ENCODE measurements at regions not wholly inside any gene's neighbourhood (a gene's known extent, or its start where the extent isn't known, plus 50 kb on each side); places are given as distances from the start of the nearest gene placed in this dataset.
"Not testable (repeated sequence)": the region's sequence is repeated elsewhere in the genome, so short reads cannot be mapped to it uniquely, and the experiment has no call there.

DNA sequence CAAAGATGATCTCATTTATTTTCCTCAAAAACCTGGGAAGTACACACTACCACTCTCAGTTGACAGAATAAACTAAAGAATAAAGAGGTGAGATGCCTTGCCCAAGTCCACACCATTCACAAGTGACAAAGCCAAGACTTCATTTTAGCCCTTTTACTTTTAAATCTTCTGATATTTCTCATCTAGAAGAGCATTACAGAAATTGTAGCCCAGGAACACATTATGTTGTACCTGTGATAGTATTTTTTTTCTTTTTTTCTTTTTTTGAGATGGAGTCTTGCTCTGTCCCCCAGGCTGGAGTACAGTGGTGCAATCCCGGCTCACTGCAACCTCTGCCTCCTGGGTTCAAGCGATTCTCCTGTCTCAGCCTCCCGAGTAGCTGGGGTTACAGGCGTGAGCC is 268.6 kb downstream of the FGFR2 start:
- not testable (repeated sequence) for H3K4me3 ChIP-seq (ENCODE audit: low read length); H3K4me1 ChIP-seq (ENCODE audit: control insufficient read depth, insufficient read depth, low read length); H3K9me3 ChIP-seq (replicated peaks; ENCODE audit: control insufficient read depth, low read depth, low read length); H3K36me3 ChIP-seq (ENCODE audit: control insufficient read depth, insufficient read depth, low read length); H3K27me3 ChIP-seq (ENCODE audit: control insufficient read depth, insufficient read depth, low read length); DNase-seq; H3K27ac ChIP-seq (ENCODE audit: low read length)
- WGBS (ENCODE audit: insufficient coverage) = 92% methylated on average over 2 of the region's 4 CpGs

DNA sequence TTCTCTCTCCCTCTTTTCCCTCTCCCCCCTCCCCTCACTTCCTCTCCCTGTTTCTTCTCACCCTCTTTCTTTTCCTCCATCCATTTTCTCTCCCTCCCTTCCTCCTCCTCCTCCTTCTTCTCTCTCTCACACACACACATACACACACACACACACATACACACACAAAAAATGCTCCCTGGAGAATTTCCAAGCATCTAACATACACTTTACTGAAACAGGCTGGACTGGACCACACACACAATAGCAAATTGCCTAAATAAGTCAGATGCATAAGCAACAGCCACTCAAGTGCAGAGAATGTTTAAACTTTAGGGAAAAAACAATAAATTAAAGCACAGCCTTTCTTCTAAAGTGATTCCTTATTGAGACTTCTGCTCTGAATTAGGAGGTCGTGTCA is 267.7 kb downstream of the FGFR2 start:
- WGBS (ENCODE audit: insufficient coverage) = no CpG with 5 or more reads among the region's 1 CpG
- peak; percentile 39 for DNase-seq
- Histone ChIP-seq H3K4me1 (ENCODE audit: control insufficient read depth, insufficient read depth, low read length) (no peaks in the 10 kb centered on the region), H3K36me3 (ENCODE audit: control insufficient read depth, insufficient read depth, low read length) (no peaks in the 10 kb centered on the region), H3K4me3 (ENCODE audit: low read length) (no peak overlapping the region), H3K27ac (ENCODE audit: low read length) (no peak overlapping the region), H3K27me3 (ENCODE audit: control insufficient read depth, insufficient read depth, low read length) (no peaks in the 10 kb centered on the region), H3K9me3 (replicated peaks; ENCODE audit: control insufficient read depth, low read depth, low read length) (no peaks in the 10 kb centered on the region)

DNA sequence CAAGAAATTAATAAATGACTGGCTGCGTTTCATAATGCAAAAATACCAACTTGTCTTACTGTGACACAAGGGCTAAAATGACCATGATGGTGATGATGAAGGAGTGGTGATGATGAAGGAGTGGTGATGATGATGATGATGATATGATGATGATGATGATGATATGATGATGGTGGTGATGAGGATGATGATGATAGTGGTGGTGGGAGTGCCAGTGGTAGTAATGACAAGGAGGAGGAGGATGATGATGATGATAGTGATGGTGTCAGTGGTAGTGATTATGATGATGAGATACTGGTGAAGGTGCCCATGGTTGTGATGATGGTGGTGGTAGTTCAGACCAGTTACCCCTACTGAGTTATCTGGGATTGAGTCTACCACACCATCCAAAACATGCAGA is 265.9 kb downstream of the FGFR2 start:
- no peaks in the 10 kb centered on the region for H3K36me3 ChIP-seq (ENCODE audit: control insufficient read depth, insufficient read depth, low read length)
- no peak overlapping the region for H3K27ac ChIP-seq (ENCODE audit: low read length)
- no peak overlapping the region for H3K4me3 ChIP-seq (ENCODE audit: low read length)
- no peak for DNase-seq
- H3K9me3 ChIP-seq (replicated peaks; ENCODE audit: control insufficient read depth, low read depth, low read length) = no peaks in the 10 kb centered on the region
- no peaks in the 10 kb centered on the region for H3K4me1 ChIP-seq (ENCODE audit: control insufficient read depth, insufficient read depth, low read length)
- WGBS (ENCODE audit: insufficient coverage) = 100% methylated on average over 1 of the region's 1 CpG
- H3K27me3 ChIP-seq (ENCODE audit: control insufficient read depth, insufficient read depth, low read length) = no peaks in the 10 kb centered on the region

DNA sequence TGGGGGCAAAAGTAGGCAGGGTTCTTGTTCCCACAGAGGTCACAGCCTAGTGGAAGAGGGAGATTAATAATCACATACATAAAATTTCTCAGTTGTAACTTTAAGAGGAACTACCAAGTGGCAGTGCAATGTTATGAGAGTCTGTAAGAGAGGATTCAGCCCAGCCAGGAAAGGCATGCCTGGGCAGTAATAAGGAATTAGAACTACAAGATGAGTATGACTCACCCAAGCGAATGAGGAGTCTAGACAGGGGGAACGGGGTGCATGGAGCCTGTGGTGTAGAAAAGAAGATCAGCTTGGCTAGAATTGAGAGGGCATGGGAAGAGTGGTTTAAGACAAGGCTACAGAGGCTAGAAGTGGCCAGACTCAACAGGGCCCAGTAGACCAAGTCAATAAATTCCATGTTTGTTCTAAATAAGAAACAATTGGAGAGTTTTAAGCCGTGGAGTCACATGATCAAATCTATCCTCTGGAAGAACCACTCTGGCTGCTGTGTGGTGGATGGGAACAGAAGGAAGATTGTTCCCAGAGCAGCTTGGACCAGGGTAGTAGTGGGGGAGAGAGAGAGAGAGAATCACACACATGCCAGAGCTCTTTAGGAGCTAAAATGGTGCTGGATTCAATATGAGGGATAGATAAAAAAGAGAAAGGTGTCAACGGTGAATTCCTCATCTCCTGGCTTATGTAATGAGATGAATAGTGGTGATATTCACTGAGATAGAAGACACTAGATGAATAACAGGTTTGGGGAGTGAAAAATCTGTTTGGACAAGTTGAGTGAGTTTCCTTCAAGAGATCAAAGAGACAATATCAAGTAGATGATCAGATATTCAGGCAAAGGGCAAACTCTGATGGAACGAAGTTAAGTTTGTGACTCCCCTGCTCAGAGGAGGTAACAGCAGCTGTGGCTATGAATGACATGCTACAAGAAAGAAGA is 265.1 kb downstream of the FGFR2 start:
- no peak for DNase-seq
- WGBS (ENCODE audit: insufficient coverage) = 87% methylated on average over 5 of the region's 5 CpGs
- H3K36me3 ChIP-seq (ENCODE audit: control insufficient read depth, insufficient read depth, low read length) = no peaks in the 10 kb centered on the region
- no peaks in the 10 kb centered on the region for H3K9me3 ChIP-seq (replicated peaks; ENCODE audit: control insufficient read depth, low read depth, low read length)
- no peak overlapping the region for H3K4me3 ChIP-seq (ENCODE audit: low read length)
- no peaks in the 10 kb centered on the region for H3K27me3 ChIP-seq (ENCODE audit: control insufficient read depth, insufficient read depth, low read length)
- no peaks in the 10 kb centered on the region for H3K4me1 ChIP-seq (ENCODE audit: control insufficient read depth, insufficient read depth, low read length)
- H3K27ac ChIP-seq (ENCODE audit: low read length) = no peak overlapping the region

DNA sequence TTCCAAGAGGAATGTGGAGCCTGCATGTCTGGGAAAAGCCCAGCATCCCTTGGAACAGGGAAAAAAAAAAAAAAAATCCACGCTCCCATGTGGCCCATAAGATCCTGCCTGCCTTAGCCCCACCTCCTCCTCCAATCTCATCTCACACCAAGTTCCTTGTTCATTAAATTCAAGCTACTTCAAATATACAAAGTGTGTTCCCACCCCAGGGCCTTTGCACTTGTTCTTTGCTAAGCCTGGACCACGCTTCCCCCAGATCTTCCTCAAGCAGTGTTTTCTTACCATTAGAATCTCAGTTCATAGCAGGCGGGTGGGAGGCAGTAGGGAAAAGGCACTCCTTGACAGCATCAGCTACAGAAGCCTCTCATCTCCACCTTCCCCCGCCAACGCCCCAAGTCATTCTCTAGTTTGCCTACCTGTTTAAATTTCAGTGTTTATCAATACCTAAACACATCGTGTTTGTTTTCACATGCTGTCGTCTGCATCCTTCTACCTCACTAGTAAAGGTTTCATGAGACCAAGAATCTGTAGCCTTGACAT is 262.8 kb downstream of the FGFR2 start:
- no peak for DNase-seq
- Histone ChIP-seq H3K36me3 (ENCODE audit: control insufficient read depth, insufficient read depth, low read length) (no peaks in the 10 kb centered on the region), H3K9me3 (replicated peaks; ENCODE audit: control insufficient read depth, low read depth, low read length) (no peaks in the 10 kb centered on the region), H3K4me3 (ENCODE audit: low read length) (no peak overlapping the region), H3K27ac (ENCODE audit: low read length) (no peak overlapping the region), H3K4me1 (ENCODE audit: control insufficient read depth, insufficient read depth, low read length) (no peaks in the 10 kb centered on the region), H3K27me3 (ENCODE audit: control insufficient read depth, insufficient read depth, low read length) (peaks cover 3% of the 10 kb centered on the region)
- WGBS (ENCODE audit: insufficient coverage) = 61% methylated on average over 7 of the region's 7 CpGs

DNA sequence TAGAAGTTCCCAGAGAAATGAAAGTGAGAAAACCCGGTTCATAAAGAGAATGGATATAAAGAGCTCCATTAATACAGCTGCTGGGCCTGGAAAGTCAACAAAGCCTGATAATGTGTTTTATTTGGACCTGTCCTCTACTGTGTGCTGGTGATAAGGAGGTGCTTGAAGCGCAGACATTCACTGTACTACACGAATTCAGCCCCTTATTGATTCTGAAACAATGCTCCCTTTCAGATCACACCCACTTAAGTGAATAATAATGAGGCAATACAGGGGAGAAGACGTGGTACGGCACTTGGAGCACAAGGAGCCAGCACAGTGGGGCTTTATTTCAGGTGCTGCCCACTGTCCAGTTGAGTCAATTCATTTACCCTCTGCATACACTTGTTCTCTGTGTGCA is 260.8 kb downstream of the FGFR2 start:
- H3K9me3 ChIP-seq (replicated peaks; ENCODE audit: control insufficient read depth, low read depth, low read length) = no peaks in the 10 kb centered on the region
- no peak for DNase-seq
- H3K27me3 ChIP-seq (ENCODE audit: control insufficient read depth, insufficient read depth, low read length) = peaks cover 5% of the 10 kb centered on the region
- no peaks in the 10 kb centered on the region for H3K36me3 ChIP-seq (ENCODE audit: control insufficient read depth, insufficient read depth, low read length)
- 66% methylated on average over 2 of the region's 5 CpGs for WGBS (ENCODE audit: insufficient coverage)
- H3K4me3 ChIP-seq (ENCODE audit: low read length) = no peak overlapping the region
- no peaks in the 10 kb centered on the region for H3K4me1 ChIP-seq (ENCODE audit: control insufficient read depth, insufficient read depth, low read length)
- H3K27ac ChIP-seq (ENCODE audit: low read length) = no peak overlapping the region

DNA sequence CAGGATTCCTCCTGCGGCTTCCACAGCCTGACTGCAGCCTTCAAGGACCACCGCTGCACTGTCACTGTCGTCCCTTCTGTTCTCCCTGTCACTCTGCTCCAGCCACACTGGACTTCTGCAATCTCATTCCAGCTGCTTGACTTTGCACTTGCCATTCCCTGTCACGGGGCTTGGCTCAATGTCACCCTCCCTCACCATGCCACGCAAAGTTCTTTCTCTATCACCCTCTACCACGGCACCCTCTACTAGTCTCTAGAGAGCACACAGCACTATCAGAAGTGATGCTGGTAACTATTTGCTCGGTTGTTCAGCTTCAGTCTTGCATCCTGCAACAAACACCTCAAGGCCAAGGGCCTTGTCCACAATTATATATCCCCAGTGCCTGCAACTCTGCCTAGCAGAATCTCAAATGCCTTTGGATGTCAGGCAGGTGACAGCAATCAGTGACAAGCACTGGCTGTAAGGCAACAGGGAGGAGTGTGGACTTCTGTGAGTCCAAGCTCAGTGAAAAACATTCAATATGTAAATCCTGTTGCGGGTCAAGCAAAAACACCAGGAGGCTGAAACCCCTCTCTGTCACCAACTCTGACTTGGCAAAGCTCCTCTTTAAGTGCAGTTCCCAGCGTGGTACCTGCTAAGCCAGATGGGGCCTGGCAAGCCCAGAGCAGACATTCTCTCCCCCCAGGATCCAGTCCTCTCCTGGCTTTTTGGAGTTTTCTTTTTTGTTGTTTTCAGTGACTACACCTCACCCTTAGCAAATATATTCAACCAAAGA is 259.9 kb downstream of the FGFR2 start:
- no peak overlapping the region for H3K27ac ChIP-seq (ENCODE audit: low read length)
- no peaks in the 10 kb centered on the region for H3K36me3 ChIP-seq (ENCODE audit: control insufficient read depth, insufficient read depth, low read length)
- no peak overlapping the region for H3K4me3 ChIP-seq (ENCODE audit: low read length)
- WGBS (ENCODE audit: insufficient coverage) = 74% methylated on average over 9 of the region's 9 CpGs
- H3K9me3 ChIP-seq (replicated peaks; ENCODE audit: control insufficient read depth, low read depth, low read length) = no peaks in the 10 kb centered on the region
- H3K4me1 ChIP-seq (ENCODE audit: control insufficient read depth, insufficient read depth, low read length) = no peaks in the 10 kb centered on the region
- DNase-seq = no peak
- H3K27me3 ChIP-seq (ENCODE audit: control insufficient read depth, insufficient read depth, low read length) = peaks cover 5% of the 10 kb centered on the region

DNA sequence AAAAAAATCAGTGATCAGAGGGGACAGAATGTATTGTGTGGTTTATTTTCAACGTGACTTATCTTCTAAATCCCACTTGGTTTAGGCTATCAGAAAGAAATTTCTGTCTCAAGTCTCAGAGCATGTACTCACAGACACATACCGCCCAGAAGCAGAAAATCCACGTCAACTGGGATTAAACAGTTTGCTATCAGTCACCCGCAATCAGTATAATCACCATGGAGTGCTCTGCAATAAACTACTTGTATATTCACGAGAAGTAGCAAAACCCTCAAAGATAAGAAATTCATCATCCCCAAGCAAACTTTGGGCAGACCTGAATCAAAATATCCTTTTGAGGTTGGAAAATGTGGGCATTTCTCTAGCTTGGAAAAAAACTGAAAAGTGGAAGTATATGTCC is 259.1 kb downstream of the FGFR2 start:
- peaks cover 5% of the 10 kb centered on the region for H3K27me3 ChIP-seq (ENCODE audit: control insufficient read depth, insufficient read depth, low read length)
- H3K27ac ChIP-seq (ENCODE audit: low read length) = no peak overlapping the region
- H3K9me3 ChIP-seq (replicated peaks; ENCODE audit: control insufficient read depth, low read depth, low read length) = no peaks in the 10 kb centered on the region
- H3K36me3 ChIP-seq (ENCODE audit: control insufficient read depth, insufficient read depth, low read length) = no peaks in the 10 kb centered on the region
- no CpG with 5 or more reads among the region's 5 CpGs for whole genome bisulfite sequencing (ENCODE audit: insufficient coverage)
- no peak for DNase-seq
- H3K4me3 ChIP-seq (ENCODE audit: low read length) = no peak overlapping the region
- no peaks in the 10 kb centered on the region for H3K4me1 ChIP-seq (ENCODE audit: control insufficient read depth, insufficient read depth, low read length)

DNA sequence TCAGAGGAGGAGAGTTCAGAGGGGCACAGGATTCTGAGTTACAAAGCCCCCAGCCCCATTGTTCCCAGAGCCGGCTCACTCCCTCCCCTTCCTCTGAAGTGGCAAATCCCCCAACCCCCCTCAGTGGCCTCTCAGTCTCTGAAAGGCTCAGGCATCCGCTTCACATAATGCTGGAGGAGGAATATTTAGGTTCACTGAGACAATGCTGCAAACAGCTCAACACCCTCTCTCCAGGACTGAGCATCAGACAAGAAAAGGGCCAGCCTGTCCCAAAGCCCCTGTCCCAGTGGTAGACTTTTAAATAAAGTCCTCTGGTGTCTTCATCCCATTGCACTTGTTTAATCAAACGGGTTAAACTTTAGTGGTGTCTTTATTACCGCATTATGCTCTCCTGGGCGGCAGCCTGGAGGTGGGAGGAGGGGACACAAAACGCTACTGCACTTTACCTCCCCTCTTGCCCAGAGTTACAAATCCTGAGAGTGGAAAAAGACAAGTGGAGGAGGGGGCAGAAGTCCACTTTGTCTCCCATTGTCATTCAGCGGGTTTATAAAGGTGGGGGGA is 257.9 kb downstream of the FGFR2 start:
- Histone ChIP-seq H3K4me1 (ENCODE audit: control insufficient read depth, insufficient read depth, low read length) (no peaks in the 10 kb centered on the region), H3K27me3 (ENCODE audit: control insufficient read depth, insufficient read depth, low read length) (peaks cover 5% of the 10 kb centered on the region), H3K27ac (ENCODE audit: low read length) (no peak overlapping the region), H3K36me3 (ENCODE audit: control insufficient read depth, insufficient read depth, low read length) (no peaks in the 10 kb centered on the region), H3K4me3 (ENCODE audit: low read length) (no peak overlapping the region), H3K9me3 (replicated peaks; ENCODE audit: control insufficient read depth, low read depth, low read length) (no peaks in the 10 kb centered on the region)
- WGBS (ENCODE audit: insufficient coverage) = 11% methylated on average over 1 of the region's 7 CpGs
- no peak for DNase-seq

DNA sequence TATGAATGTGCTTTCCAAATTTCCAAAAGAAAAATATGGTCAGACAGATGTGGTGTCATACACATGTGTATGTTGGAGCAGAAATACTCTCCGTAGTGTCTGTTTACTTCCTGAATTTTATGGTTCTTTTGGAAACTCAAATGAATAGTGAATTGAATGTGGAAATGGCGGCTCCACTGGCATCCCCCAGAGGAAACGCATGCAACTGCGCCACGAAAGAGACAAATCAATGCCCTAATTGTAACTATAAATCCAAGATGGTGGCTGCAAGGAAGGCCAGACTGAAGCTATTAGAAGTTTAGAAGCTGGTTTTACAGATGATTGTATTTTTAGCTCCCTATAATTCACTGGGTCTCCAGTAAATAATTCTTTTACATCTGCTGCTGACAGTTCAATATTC is 246.7 kb downstream of the FGFR2 start:
- H3K27ac ChIP-seq (ENCODE audit: low read length) = no peak overlapping the region
- no peaks in the 10 kb centered on the region for H3K36me3 ChIP-seq (ENCODE audit: control insufficient read depth, insufficient read depth, low read length)
- H3K4me1 ChIP-seq (ENCODE audit: control insufficient read depth, insufficient read depth, low read length) = no peaks in the 10 kb centered on the region
- H3K9me3 ChIP-seq (replicated peaks; ENCODE audit: control insufficient read depth, low read depth, low read length) = no peaks in the 10 kb centered on the region
- 17% methylated on average over 1 of the region's 5 CpGs for WGBS (ENCODE audit: insufficient coverage)
- DNase-seq = peak; percentile 23
- no peaks in the 10 kb centered on the region for H3K27me3 ChIP-seq (ENCODE audit: control insufficient read depth, insufficient read depth, low read length)
- no peak overlapping the region for H3K4me3 ChIP-seq (ENCODE audit: low read length)
